Psoas muscle (tissue), 7 donors: ENCODE measurements at regions not wholly inside any gene's neighbourhood (a gene's known extent, or its start where the extent isn't known, plus 50 kb on each side); places are given as distances from the start of the nearest gene placed in this dataset.

Source experiments
- ATAC-seq, 4 donors: fragments of 200-7000 bp; cut with Tn5 transposase; one replicate each; pipeline ENCODE4 v1.9.1; 2020; ENCODE audit warnings: moderate library complexity in 3 of 4, mild to moderate bottlenecking in 2 of 4
- DNase-seq, 2 donors: peaks; one replicate each; pipeline ENCODE4 v3.0.0-alpha.2; 2020
- H3K27ac ChIP-seq: fragments of 200-600 bp; one replicate; pipeline ENCODE4 v1.8.0; 2022
- H3K27me3 ChIP-seq, 3 donors: fragments of 200-600 bp in 1 of 3; one replicate each; pipeline versions ENCODE4 v1.6.1 to v1.8.0; 2013 to 2022; ENCODE audit warnings: low read length in 2 of 3, mild to moderate bottlenecking in 2 of 3, moderate library complexity in 1 of 3; ENCODE audit not compliant: insufficient read depth in 3 of 3
- H3K36me3 ChIP-seq, 2 donors: fragments of 200-600 bp in 1 of 2; one replicate each; pipeline versions ENCODE4 v1.6.1 to v1.8.0; 2013 to 2022; ENCODE audit warnings: low read depth in 1 of 2, mild to moderate bottlenecking in 1 of 2, moderate library complexity in 1 of 2; ENCODE audit not compliant: insufficient read depth in 1 of 2
- H3K4me1 ChIP-seq: fragments of 200-600 bp; one replicate; pipeline ENCODE4 v1.8.0; 2022
- H3K4me3 ChIP-seq: fragments of 200-600 bp; one replicate; pipeline ENCODE4 v1.8.0; 2022; ENCODE audit warnings: mild to moderate bottlenecking
- H3K9me3 ChIP-seq: fragments of 200-600 bp; one replicate; pipeline ENCODE4 v1.8.0; 2022
- WGBS, 3 donors: extraction: QIAGEN DNeasy Blood & Tissue Kit; methylation state at CpG; one replicate each; pipeline versions ENCODE4 v1.1.6 to v1.1.7; 2013; 5-methylcytosine and 5-hydroxymethylcytosine counted together
- intact Hi-C, 2 donors: fragments of 100-400 bp; cut with DNase I; formaldehyde crosslinking; loops; one replicate each; pipeline versions ENCODE4 v1.11.0 to v1.14.2; 2022
- TF ChIP-seq, protein P1 (sequence below): fragments of 200-600 bp; IDR thresholded peaks from one replicate; pipeline ENCODE4 v1.8.0; 2022; ENCODE audit warnings: antibody characterized with exemption
- donor health status: healthy with polysubstance abuse.
- donor health status: DM: no; HTN: no; CAD: no; lungs with moderate emphysema.
- donor health status: Bipolar disorder and iron deficiency.
- donor health status: healthy.
- donor health status: DM: yes; HTN: yes; CAD: no.
- donor health status: DM: no; HTN: no; CAD: no.
- donor health status: DM: yes; HTN: yes; CAD: no.

DNA sequence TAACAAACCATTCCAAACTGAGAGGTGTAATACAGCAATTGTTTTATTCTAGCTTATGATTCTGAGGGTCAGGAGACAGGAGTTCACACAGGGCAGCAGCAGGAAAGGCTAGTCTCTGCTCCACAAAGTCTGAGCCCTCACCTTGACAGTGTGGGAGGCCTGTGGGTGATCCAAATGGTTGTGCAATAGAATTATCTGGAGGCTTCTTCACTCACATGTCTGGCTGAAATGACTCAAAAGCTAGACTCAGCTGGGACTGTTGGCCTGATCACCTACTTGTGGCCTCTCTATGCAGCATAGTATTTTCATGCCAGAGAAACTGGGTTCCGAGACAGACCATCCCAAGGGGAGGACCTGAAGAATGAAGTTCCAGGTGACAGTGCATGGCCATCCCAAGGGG is 233.9 kb upstream of the UBE2E2 start:
- ATAC-seq (no peak), DNase-seq (no peak)
- no peak overlapping the region for H3K4me3 ChIP-seq
- 88 to 95% (median 89%) methylated on average over 1 of the region's 1 CpG for WGBS, 3 donors
- intact Hi-C loops = no loop called here
- H3K4me1 ChIP-seq = no peaks in the 10 kb centered on the region
- TF ChIP-seq, protein P1, sequence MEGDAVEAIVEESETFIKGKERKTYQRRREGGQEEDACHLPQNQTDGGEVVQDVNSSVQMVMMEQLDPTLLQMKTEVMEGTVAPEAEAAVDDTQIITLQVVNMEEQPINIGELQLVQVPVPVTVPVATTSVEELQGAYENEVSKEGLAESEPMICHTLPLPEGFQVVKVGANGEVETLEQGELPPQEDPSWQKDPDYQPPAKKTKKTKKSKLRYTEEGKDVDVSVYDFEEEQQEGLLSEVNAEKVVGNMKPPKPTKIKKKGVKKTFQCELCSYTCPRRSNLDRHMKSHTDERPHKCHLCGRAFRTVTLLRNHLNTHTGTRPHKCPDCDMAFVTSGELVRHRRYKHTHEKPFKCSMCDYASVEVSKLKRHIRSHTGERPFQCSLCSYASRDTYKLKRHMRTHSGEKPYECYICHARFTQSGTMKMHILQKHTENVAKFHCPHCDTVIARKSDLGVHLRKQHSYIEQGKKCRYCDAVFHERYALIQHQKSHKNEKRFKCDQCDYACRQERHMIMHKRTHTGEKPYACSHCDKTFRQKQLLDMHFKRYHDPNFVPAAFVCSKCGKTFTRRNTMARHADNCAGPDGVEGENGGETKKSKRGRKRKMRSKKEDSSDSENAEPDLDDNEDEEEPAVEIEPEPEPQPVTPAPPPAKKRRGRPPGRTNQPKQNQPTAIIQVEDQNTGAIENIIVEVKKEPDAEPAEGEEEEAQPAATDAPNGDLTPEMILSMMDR = no peak
- H3K27me3 ChIP-seq = no peaks in the 10 kb centered on the region
- no peaks in the 10 kb centered on the region for H3K36me3 ChIP-seq
- no peaks in the 10 kb centered on the region for H3K9me3 ChIP-seq
- H3K27ac ChIP-seq = no peak overlapping the region

DNA sequence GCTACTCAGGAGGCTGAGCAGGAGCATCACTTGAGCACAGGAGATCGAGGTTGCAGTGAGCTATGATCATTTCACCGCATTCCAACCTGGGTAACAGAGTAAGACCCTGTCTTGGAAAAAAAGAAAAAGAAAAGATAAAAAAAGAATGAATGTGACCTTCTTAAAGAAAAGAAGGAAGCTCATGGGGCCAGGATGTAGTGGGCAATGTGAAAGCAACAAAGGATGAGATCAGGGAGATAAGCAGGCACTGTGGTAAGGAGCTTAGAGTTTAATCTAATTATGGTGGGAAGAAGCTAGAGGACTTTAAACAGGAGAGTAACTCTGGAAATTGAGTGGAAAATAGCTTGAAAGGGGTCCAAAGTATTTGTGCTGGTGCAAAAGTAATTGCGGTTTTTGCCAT is 231.6 kb upstream of the UBE2E2 start:
- H3K27me3 ChIP-seq = no peaks in the 10 kb centered on the region
- no peaks in the 10 kb centered on the region for H3K4me1 ChIP-seq
- H3K4me3 ChIP-seq = no peak overlapping the region
- intact Hi-C loops = no loop called here
- DNase-seq (no peak), ATAC-seq (no peak)
- H3K27ac ChIP-seq = no peak overlapping the region
- WGBS, 3 donors = 93 to 97% (median 95%) methylated on average over 3 of the region's 3 CpGs
- H3K9me3 ChIP-seq = no peaks in the 10 kb centered on the region
- H3K36me3 ChIP-seq = no peaks in the 10 kb centered on the region
- TF ChIP-seq, protein P1 = no peak

DNA sequence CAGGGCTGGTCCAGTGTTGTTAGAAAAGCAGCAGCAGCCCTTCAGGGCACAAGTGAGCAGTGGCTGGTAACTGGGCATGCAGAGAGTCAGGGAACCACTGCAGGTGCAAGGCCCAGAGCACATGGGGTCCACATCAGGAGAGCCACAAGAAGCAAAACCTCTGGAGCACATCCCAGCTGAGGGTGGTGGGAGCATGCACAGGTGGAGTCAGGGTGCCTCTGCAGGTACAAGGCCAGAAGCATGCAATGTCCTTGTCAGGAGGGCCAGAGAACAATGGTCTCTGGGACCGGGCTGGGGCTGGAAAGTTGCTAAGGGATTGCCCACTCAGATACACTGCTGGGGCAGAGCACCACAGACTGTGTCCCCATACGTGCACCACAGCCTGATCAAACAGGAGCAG is 226.1 kb upstream of the UBE2E2 start:
- Histone ChIP-seq H3K9me3 (no peaks in the 10 kb centered on the region), H3K27me3 (no peaks in the 10 kb centered on the region), H3K4me3 (no peak overlapping the region), H3K4me1 (peaks cover 7% of the 10 kb centered on the region), H3K36me3 (no peaks in the 10 kb centered on the region), H3K27ac (no peak overlapping the region)
- ATAC-seq (no peak), DNase-seq (no peak)
- WGBS, 3 donors = 83 to 92% (median 86%) methylated on average over 2 of the region's 2 CpGs
- TF ChIP-seq, protein P1 = no peak
- intact Hi-C loops = no loop called here

DNA sequence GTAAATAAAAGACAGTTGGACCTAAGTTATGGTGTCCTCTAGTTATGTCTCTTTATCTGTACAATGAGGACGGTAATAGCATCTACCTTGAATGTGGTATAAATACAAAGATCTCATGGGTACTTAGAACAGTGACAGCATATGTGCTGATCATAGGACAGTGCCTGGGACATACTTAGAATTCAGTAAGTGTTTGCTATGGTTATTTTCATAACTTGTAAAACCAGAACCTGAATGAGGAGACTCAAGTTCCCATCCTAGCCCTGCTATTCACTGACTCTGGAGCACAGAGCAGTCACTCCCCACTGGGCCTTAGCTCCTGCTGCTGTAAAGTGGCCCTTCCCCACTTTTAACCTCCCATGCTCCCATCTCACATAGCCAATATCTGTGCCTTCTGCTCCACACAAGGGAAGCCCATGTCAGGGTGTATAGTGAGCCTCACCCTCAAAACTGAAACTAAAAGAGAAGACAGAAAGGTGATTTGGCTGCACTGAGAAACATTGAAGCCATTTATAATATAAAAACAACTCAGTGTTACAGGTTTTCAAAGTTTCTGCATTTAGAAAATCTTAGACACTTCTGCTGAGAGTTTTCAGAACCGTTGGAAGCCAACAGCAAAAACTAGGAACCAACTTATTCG is 225.4 kb upstream of the UBE2E2 start:
- Histone ChIP-seq H3K36me3 (no peaks in the 10 kb centered on the region), H3K27ac (no peak overlapping the region), H3K4me3 (no peak overlapping the region), H3K9me3 (no peaks in the 10 kb centered on the region), H3K27me3 (no peaks in the 10 kb centered on the region), H3K4me1 (peaks cover 7% of the 10 kb centered on the region)
- DNase-seq = no peak
- intact Hi-C loops = no loop called here
- 67 to 81% (median 77%) methylated on average over 3 of the region's 3 CpGs for WGBS, 3 donors
- ATAC-seq = no peak
- TF ChIP-seq, protein P1 = no peak

DNA sequence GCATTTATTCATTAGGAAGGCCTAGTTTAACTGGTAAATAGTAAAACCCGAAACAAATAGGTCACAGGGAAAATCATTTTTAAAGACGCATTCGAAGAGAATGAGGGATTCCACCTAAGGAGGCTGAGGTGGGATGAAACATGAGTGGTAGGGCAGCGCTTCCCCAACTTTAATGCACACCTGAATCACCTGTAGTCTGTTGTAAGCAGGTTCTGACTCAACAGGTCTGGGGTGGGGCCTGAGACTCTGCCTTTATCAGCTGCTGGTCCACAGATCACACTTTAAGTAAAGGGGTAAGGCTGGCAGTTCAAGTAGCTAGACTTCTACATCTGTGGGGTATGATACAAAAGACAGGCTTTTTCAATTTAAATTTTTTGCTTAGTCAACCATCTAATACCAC is 223.5 kb upstream of the UBE2E2 start:
- H3K9me3 ChIP-seq = peaks cover 1% of the 10 kb centered on the region
- H3K27ac ChIP-seq = no peak overlapping the region
- peaks cover 7% of the 10 kb centered on the region for H3K4me1 ChIP-seq
- H3K27me3 ChIP-seq = no peaks in the 10 kb centered on the region
- no peak for ATAC-seq
- WGBS, 3 donors = 95 to 98% (median 96%) methylated on average over 4 of the region's 4 CpGs
- TF ChIP-seq, protein P1 = no peak
- DNase-seq = no peak
- H3K36me3 ChIP-seq = no peaks in the 10 kb centered on the region
- no peak overlapping the region for H3K4me3 ChIP-seq
- intact Hi-C loops = no loop called here
